Central memory CD4-positive, alpha-beta T cell (primary cell): ENCODE measurements at regions not wholly inside any gene's neighbourhood (a gene's known extent, or its start where the extent isn't known, plus 50 kb on each side); places are given as distances from the start of the nearest gene placed in this dataset.
"Not testable (repeated sequence)": the region's sequence is repeated elsewhere in the genome, so short reads cannot be mapped to it uniquely, and the experiment has no call there.

Source experiments
- DNase-seq: peaks from one replicate; pipeline ENCODE4 v3.0.0; 2022

GRCh38 chr10:7026818-7027217 is 384.0 kb downstream of the SFMBT2 start:
- no peak for DNase-seq

- no peak for DNase-seq
These were observed 385.5 kb downstream of the SFMBT2 start for GRCh38 chr10:7025296-7025695.

GRCh38 chr10:7015457-7015856 is 395.4 kb downstream of the SFMBT2 start:
- no peak for DNase-seq

- no peak for DNase-seq
These were observed 396.1 kb downstream of the SFMBT2 start for GRCh38 chr10:7014721-7015120.

GRCh38 chr10:7011994-7012393 is 398.8 kb downstream of the SFMBT2 start:
- DNase-seq: no peak

GRCh38 chr10:7008645-7009044 is 402.2 kb downstream of the SFMBT2 start:
- no peak for DNase-seq

GRCh38 chr10:7007600-7008190 is 403.1 kb downstream of the SFMBT2 start:
- DNase-seq: no peak

- no peak for DNase-seq
These were observed 404.3 kb downstream of the SFMBT2 start for GRCh38 chr10:7006566-7006965.

- no peak for DNase-seq
These were observed 406.9 kb downstream of the SFMBT2 start for GRCh38 chr10:7003831-7004395.

- no peak for DNase-seq
These were observed 410.8 kb downstream of the SFMBT2 start for GRCh38 chr10:7000061-7000460.

- DNase-seq: no peak
These were observed 411.5 kb downstream of the SFMBT2 start for GRCh38 chr10:6999232-6999925.

- no peak for DNase-seq
These were observed 413.3 kb downstream of the SFMBT2 start for GRCh38 chr10:6997509-6997908.

- no peak for DNase-seq
These were observed 414.4 kb downstream of the SFMBT2 start for GRCh38 chr10:6996431-6996830.

GRCh38 chr10:6995831-6996230 is 415.0 kb downstream of the SFMBT2 start:
- no peak for DNase-seq

GRCh38 chr10:6995341-6995740 is 415.3 kb upstream of the PRKCQ start:
- DNase-seq: no peak

- no peak for DNase-seq
These were observed 410.8 kb upstream of the PRKCQ start for GRCh38 chr10:6990891-6991290.

- no peak for DNase-seq
These were observed 408.6 kb upstream of the PRKCQ start for GRCh38 chr10:6988654-6989053.

- no peak for DNase-seq
These were observed 407.5 kb upstream of the PRKCQ start for GRCh38 chr10:6987536-6987945.

GRCh38 chr10:6986927-6987326 is 406.9 kb upstream of the PRKCQ start:
- DNase-seq: no peak

- no peak for DNase-seq
These were observed 405.6 kb upstream of the PRKCQ start for GRCh38 chr10:6985644-6986043.

- no peak for DNase-seq
These were observed 404.9 kb upstream of the PRKCQ start for GRCh38 chr10:6984971-6985370.

GRCh38 chr10:6984016-6984415 is 403.9 kb upstream of the PRKCQ start:
- DNase-seq: not testable (repeated sequence)

- no peak for DNase-seq
These were observed 400.3 kb upstream of the PRKCQ start for GRCh38 chr10:6980353-6980752.

- DNase-seq: no peak
These were observed 399.3 kb upstream of the PRKCQ start for GRCh38 chr10:6979371-6979770.
